Adrenal gland (tissue), 5 donors: ENCODE measurements at regions not wholly inside any gene's neighbourhood (a gene's known extent, or its start where the extent isn't known, plus 50 kb on each side); places are given as distances from the start of the nearest gene placed in this dataset.

Experiments
- CTCF ChIP-seq, 6 experiments: fragments of 450-650 bp in 4 of 6; fragments of 200-600 bp in 2 of 6; sonication (generic) in 1 of 6; IDR thresholded peaks; 1 replicate in 5 of 6; 2 replicates in 1 of 6; pipeline versions ENCODE4 v1.5.1 to v1.8.0; 2016 to 2021; ENCODE audit warnings: antibody characterized with exemption in 6 of 6, mild to moderate bottlenecking in 2 of 6, moderate library complexity in 1 of 6
- POLR2A ChIP-seq, 2 donors: fragments of 450-650 bp; IDR thresholded peaks; one replicate each; pipeline ENCODE4 v1.6.1; 2017; ENCODE audit warnings: antibody characterized with exemption in 2 of 2, mild to moderate bottlenecking in 2 of 2, moderate library complexity in 1 of 2
- donor health status: DM: no; HTN: no; CAD: no.

GRCh38 chr5:93201061-93201460, 380.0 kb downstream of the NR2F1-AS1 start:
- TF ChIP-seq CTCF (IDR thresholded peaks at IDR 0.05) = no peak
- no peak for TF ChIP-seq POLR2A (IDR thresholded peaks at IDR 0.05)
